ENCODE measurements at regions not wholly inside any gene's neighbourhood (a gene's known extent, or its start where the extent isn't known, plus 50 kb on each side); places are given as distances from the start of the nearest gene placed in this dataset.

DNA sequence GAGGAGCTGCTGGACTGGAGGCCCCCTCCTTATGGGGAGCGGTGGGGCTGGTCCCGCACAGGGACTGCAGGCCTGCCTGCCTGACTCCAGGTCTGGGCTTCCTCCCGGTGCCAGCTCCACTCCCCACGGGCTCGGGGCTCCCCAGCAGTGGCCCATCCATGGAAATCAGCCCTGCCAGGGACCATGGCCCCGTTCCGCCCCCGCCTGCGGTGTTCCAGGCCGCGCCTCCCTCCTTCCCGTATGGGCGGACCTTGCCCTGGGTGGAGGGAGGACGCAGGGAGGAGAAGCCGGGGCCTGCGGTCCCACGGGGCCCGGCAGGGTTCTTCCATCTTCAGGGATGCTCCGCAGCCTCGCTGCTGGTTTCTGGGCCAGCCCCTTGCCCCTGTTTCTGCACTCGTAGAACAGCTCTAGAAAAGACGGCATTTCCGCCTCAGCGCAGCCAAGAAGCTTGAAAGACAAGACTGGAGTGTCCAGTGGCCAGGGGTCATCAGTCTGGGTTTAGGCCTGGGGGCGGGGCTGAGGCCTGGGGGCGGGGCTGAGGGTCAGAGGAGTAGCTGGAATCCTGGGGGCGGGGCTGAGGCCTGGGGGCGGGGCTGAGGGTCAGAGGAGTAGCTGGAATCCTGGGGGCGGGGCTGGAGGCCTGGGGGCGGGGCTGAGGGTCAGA lies 1330.6 kb downstream of the BRD1 start:
- no peak for TF ChIP-seq CTCF (IDR thresholded peaks at IDR 0.05; ENCODE audit: low read depth, low read length, poor library complexity, severe bottlenecking)
- TF ChIP-seq EZH2phosphoT487 (IDR thresholded peaks at IDR 0.05; ENCODE audit: borderline replicate concordance, low read length): no peak
